Left ventricle myocardium inferior (tissue), 1 donor: ENCODE measurements at regions not wholly inside any gene's neighbourhood (a gene's known extent, or its start where the extent isn't known, plus 50 kb on each side); places are given as distances from the start of the nearest gene placed in this dataset.

ENCODE experiments used
- DNase-seq: peaks from one replicate; pipeline ENCODE4 v3.0.0-alpha.2; 2020
- H3K27ac ChIP-seq: fragments of 200-600 bp; replicated peaks from 2 replicates; pipeline ENCODE4 v1.8.0; 2021
- H3K27me3 ChIP-seq: fragments of 200-600 bp; 2 replicates; pipeline ENCODE4 v1.8.0; 2021; ENCODE audit warnings: low read depth
- H3K36me3 ChIP-seq: fragments of 200-600 bp; 2 replicates; pipeline ENCODE4 v1.8.0; 2021
- H3K4me1 ChIP-seq: fragments of 200-600 bp; 2 replicates; pipeline ENCODE4 v1.8.0; 2021
- H3K4me3 ChIP-seq: fragments of 200-600 bp; 2 replicates; pipeline ENCODE4 v1.8.0; 2021; ENCODE audit warnings: mild to moderate bottlenecking, moderate library complexity
- H3K9me3 ChIP-seq: fragments of 200-600 bp; replicated peaks from 2 replicates; pipeline ENCODE4 v1.8.0; 2021
- intact Hi-C: fragments of 100-400 bp; cut with micrococcal nuclease; formaldehyde crosslinking; loops from one replicate; pipeline ENCODE4 v1.11.0; 2022
- TF ChIP-seq, protein P1 (sequence below): fragments of 200-600 bp; IDR thresholded peaks from 2 replicates; pipeline ENCODE4 v1.8.0; 2021; ENCODE audit warnings: antibody characterized with exemption, mild to moderate bottlenecking, borderline replicate concordance
- donor health status: DM: no; HTN: yes; CAD: no; lungs with severe emphysema.

DNA sequence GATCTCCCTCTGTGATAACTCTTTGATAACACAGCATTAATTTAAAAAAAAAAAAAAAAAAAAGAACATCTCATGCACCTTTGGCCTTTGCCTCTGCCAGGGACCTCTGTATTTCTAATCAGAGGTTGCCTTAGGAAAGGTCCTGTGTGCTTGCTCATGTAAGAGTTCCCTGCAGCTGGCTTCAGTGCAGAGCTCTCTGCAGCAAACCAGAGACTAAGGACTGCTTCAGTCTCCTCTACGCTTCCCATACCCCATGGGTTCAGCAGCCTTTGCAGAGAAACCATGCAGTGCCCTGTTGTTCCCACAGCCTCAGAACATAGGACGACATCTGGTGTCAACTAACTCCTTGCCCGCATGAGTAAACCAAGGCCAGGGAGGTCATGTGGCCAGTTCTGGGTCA, 236.6 kb upstream of the KLHL29 start:
- Histone ChIP-seq H3K4me3 (no peak overlapping the region), H3K9me3 (no peaks in the 10 kb centered on the region), H3K27ac (no peak overlapping the region), H3K4me1 (no peaks in the 10 kb centered on the region), H3K36me3 (no peaks in the 10 kb centered on the region), H3K27me3 (peaks cover 45% of the 10 kb centered on the region)
- TF ChIP-seq, protein P1, sequence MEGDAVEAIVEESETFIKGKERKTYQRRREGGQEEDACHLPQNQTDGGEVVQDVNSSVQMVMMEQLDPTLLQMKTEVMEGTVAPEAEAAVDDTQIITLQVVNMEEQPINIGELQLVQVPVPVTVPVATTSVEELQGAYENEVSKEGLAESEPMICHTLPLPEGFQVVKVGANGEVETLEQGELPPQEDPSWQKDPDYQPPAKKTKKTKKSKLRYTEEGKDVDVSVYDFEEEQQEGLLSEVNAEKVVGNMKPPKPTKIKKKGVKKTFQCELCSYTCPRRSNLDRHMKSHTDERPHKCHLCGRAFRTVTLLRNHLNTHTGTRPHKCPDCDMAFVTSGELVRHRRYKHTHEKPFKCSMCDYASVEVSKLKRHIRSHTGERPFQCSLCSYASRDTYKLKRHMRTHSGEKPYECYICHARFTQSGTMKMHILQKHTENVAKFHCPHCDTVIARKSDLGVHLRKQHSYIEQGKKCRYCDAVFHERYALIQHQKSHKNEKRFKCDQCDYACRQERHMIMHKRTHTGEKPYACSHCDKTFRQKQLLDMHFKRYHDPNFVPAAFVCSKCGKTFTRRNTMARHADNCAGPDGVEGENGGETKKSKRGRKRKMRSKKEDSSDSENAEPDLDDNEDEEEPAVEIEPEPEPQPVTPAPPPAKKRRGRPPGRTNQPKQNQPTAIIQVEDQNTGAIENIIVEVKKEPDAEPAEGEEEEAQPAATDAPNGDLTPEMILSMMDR: no peak
- intact Hi-C loops: no loop called here
- DNase-seq: no peak

DNA sequence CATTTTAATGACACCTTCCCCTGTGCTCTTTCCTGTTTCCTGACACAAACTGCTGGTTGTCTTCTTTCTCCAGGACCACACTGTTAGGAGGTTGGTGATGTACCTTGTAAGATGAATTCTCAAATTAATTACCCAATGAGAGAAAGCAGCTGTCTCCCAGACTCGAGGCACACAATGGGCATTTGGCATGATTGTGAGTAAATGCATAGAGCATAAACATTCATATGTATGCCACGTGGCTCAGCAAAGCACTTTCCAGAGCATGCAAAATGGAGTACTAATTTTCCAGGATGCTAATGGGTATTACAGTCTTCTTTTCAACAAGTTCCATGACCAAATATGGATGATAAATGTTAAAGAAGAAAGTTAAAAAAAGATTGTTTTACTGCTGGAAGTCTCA, 235.2 kb upstream of the KLHL29 start:
- no peak for DNase-seq
- intact Hi-C loops: no loop called here
- no peaks in the 10 kb centered on the region for H3K36me3 ChIP-seq
- H3K9me3 ChIP-seq: no peaks in the 10 kb centered on the region
- peaks cover 32% of the 10 kb centered on the region for H3K27me3 ChIP-seq
- H3K4me1 ChIP-seq: no peaks in the 10 kb centered on the region
- no peak overlapping the region for H3K4me3 ChIP-seq
- TF ChIP-seq, protein P1: no peak
- H3K27ac ChIP-seq: no peak overlapping the region

DNA sequence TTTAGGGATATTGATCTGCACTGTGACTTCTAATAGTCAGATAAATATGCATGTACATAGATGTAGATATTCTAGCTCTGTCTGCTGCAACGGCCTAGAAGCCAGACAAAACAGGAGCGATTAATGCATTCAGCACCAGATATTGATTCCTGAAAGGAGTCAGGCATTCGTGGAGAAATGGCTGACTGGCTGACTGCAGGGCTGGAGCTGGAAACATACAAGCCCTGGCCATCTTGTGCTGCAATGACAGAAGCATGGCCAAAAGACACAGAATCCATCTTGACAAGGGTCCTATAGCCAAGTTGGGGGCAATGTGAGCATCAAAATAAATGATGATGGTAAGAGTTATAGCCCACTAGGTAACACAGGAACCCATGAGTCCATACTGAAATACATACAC, 231.5 kb upstream of the KLHL29 start:
- TF ChIP-seq, protein P1: no peak
- no peak for DNase-seq
- no peak overlapping the region for H3K27ac ChIP-seq
- intact Hi-C loops: no loop called here
- peaks cover 25% of the 10 kb centered on the region for H3K27me3 ChIP-seq
- H3K4me1 ChIP-seq: no peaks in the 10 kb centered on the region
- no peak overlapping the region for H3K4me3 ChIP-seq
- H3K9me3 ChIP-seq: no peaks in the 10 kb centered on the region
- no peaks in the 10 kb centered on the region for H3K36me3 ChIP-seq

DNA sequence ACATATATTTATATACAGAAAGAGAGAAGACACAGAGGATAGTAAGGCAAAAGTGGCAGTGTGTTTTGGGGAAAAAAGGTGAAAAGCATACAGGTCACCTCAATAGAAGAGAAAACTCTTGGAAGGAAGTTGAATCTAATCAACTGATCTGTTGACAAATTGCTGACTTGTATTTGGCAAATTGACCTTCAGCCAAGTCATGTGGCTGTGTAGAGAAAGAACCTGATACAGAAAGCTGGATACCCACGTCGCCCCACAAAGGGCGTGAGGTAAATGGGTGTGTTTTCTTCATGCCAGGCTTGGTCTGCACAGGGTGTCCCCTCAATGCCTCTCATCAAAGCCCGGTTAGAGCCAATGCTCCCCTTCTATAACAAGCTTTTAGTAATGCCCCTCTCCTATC, 230.0 kb upstream of the KLHL29 start:
- Histone ChIP-seq H3K27ac (no peak overlapping the region), H3K4me1 (no peaks in the 10 kb centered on the region), H3K4me3 (no peak overlapping the region), H3K9me3 (no peaks in the 10 kb centered on the region), H3K27me3 (peaks cover 12% of the 10 kb centered on the region), H3K36me3 (no peaks in the 10 kb centered on the region)
- intact Hi-C loops: no loop called here
- TF ChIP-seq, protein P1: no peak
- no peak for DNase-seq

DNA sequence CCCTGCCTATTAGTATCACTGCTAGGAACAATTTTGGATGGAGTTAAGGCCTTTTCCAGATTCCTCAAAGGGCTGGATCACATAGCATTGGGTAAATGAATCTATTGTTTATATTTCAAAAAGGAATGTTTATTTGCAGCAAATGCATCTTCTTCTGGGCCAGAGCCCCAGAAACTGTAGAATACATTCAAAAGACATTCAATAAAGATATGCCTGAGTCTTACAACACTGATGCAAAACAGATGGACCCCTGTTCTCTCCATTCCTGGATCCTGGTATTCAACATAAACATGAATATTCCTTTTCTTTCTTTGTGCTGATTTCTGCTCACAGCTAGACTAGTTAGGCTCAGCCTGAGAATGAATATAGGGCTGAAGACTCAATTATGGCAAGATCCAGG, 227.2 kb upstream of the KLHL29 start:
- Histone ChIP-seq H3K36me3 (no peaks in the 10 kb centered on the region), H3K27ac (no peak overlapping the region), H3K4me1 (no peaks in the 10 kb centered on the region), H3K9me3 (no peaks in the 10 kb centered on the region), H3K4me3 (no peak overlapping the region), H3K27me3 (peaks cover 5% of the 10 kb centered on the region)
- TF ChIP-seq, protein P1: no peak
- DNase-seq: no peak
- intact Hi-C loops: no loop called here

DNA sequence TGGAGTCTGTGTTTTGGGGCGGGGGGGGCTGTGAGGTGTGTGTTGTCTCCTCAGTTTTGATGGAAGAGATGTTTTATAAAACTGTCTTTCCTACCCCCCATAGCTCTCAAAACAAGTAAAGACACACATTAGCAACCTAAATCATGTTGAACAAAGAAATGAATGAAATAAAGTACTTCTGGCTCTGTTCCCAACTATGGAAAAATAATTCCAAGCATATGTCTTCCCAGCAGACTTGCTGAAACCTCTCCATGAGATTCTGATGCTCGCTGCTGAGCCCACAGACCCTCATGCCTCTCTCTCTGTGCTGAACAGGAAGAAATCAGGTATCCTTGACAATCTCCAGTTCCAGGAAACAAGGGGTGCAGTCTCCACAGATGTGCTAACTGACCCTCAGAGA, 226.7 kb upstream of the KLHL29 start:
- no peak for DNase-seq
- no peaks in the 10 kb centered on the region for H3K9me3 ChIP-seq
- intact Hi-C loops: no loop called here
- H3K27ac ChIP-seq: no peak overlapping the region
- H3K27me3 ChIP-seq: peaks cover 5% of the 10 kb centered on the region
- H3K36me3 ChIP-seq: no peaks in the 10 kb centered on the region
- H3K4me1 ChIP-seq: no peaks in the 10 kb centered on the region
- TF ChIP-seq, protein P1: no peak
- no peak overlapping the region for H3K4me3 ChIP-seq
